HEK293 (cell line): ENCODE measurements at regions not wholly inside any gene's neighbourhood (a gene's known extent, or its start where the extent isn't known, plus 50 kb on each side); places are given as distances from the start of the nearest gene placed in this dataset.

Source experiments
- CTCF ChIA-PET: fragments of 350-600 bp; formaldehyde crosslinking; extraction: SDS; loops from one replicate; lab custom pipeline; 2021; ENCODE audit warnings: antibody characterized with exemption; lab: Yijun Ruan, JAX
- POLR2A ChIA-PET: fragments of 300-600 bp; formaldehyde crosslinking; extraction: SDS; loops from one replicate; lab custom pipeline; 2020; ENCODE audit warnings: antibody characterized with exemption, inconsistent platforms; lab: Yijun Ruan, JAX
- H3K27ac ChIP-seq: fragments of 200-500 bp; sonication (Bioruptor generic); 2 replicates; pipeline ENCODE4 v1.5.1; 2014; ENCODE audit warnings: low read depth, low read length, control low read depth, inconsistent platforms; ENCODE audit errors: extremely low read depth
- H3K36me3 ChIP-seq, 2 experiments: fragments of 200-500 bp in 1 of 2; sonication (Bioruptor generic) in 1 of 2; 1 replicate in 1 of 2; 2 replicates in 1 of 2; pipeline ENCODE4 v1.5.1; 2014 to 2017; ENCODE audit warnings: inconsistent platforms in 2 of 2, low read length in 2 of 2; ENCODE audit not compliant: control insufficient read depth in 2 of 2, insufficient read depth in 1 of 2
- H3K4me1 ChIP-seq: fragments of 200-500 bp; sonication (Bioruptor generic); 2 replicates; pipeline ENCODE4 v1.5.1; 2014; ENCODE audit warnings: mild to moderate bottlenecking, low read length, inconsistent platforms; ENCODE audit not compliant: control insufficient read depth, insufficient read depth
- H3K4me3 ChIP-seq: 2 replicates; pipeline ENCODE4 v1.5.1; 2011; ENCODE audit warnings: low read depth, mild to moderate bottlenecking, control low read depth, low read length, moderate library complexity
- H3K9me3 ChIP-seq: fragments of 200-500 bp; sonication (Bioruptor generic); 2 replicates; pipeline ENCODE4 v1.5.1; 2014; ENCODE audit warnings: low read depth, low read length, inconsistent platforms; ENCODE audit not compliant: control insufficient read depth, insufficient read depth
- KLF1 ChIP-seq: fragments of 450-650 bp; formaldehyde crosslinking; IDR thresholded peaks from 2 replicates; pipeline ENCODE4 v1.5.1; 2016; ENCODE audit warnings: missing biosample characterization, missing genetic modification characterization
- KLF7 ChIP-seq: fragments of 450-650 bp; formaldehyde crosslinking; IDR thresholded peaks from 2 replicates; pipeline ENCODE4 v1.5.1; 2016; ENCODE audit warnings: missing biosample characterization, missing genetic modification characterization, borderline replicate concordance
- OSR2 ChIP-seq: fragments of 450-650 bp; formaldehyde crosslinking; IDR thresholded peaks from 2 replicates; pipeline ENCODE4 v1.5.1; 2016; ENCODE audit warnings: missing biosample characterization, missing genetic modification characterization
- SP7 ChIP-seq: fragments of 450-650 bp; formaldehyde crosslinking; IDR thresholded peaks from 2 replicates; pipeline ENCODE4 v1.5.1; 2016; ENCODE audit warnings: missing biosample characterization, missing genetic modification characterization
- ZFHX2 ChIP-seq: fragments of 450-650 bp; formaldehyde crosslinking; conservative IDR thresholded peaks from 2 replicates; pipeline ENCODE4 v1.5.1; 2016; ENCODE audit warnings: missing biosample characterization, missing genetic modification characterization
- ZFP3 ChIP-seq: fragments of 450-650 bp; formaldehyde crosslinking; IDR thresholded peaks from 2 replicates; pipeline ENCODE4 v1.5.1; 2016; ENCODE audit warnings: low read depth, missing biosample characterization, missing genetic modification characterization
- ZNF121 ChIP-seq: fragments of 450-650 bp; formaldehyde crosslinking; IDR thresholded peaks from 2 replicates; pipeline ENCODE4 v1.5.1; 2016; ENCODE audit warnings: missing biosample characterization, missing genetic modification characterization
- ZNF202 ChIP-seq: fragments of 450-650 bp; formaldehyde crosslinking; IDR thresholded peaks from 2 replicates; pipeline ENCODE4 v1.5.1; 2016; ENCODE audit warnings: missing biosample characterization, missing genetic modification characterization, borderline replicate concordance
- ZNF211 ChIP-seq: fragments of 450-650 bp; formaldehyde crosslinking; IDR thresholded peaks from 2 replicates; pipeline ENCODE4 v1.5.1; 2016; ENCODE audit warnings: low read depth, missing biosample characterization, missing genetic modification characterization
- ZNF292 ChIP-seq: fragments of 450-650 bp; formaldehyde crosslinking; IDR thresholded peaks from 2 replicates; pipeline ENCODE4 v1.5.1; 2016; ENCODE audit warnings: low read depth, missing biosample characterization, missing genetic modification characterization, borderline replicate concordance
- ZNF335 ChIP-seq: fragments of 450-650 bp; formaldehyde crosslinking; conservative IDR thresholded peaks from 2 replicates; pipeline ENCODE4 v1.5.1; 2016; ENCODE audit warnings: missing biosample characterization, missing genetic modification characterization
- ZNF341 ChIP-seq: fragments of 450-650 bp; formaldehyde crosslinking; IDR thresholded peaks from 2 replicates; pipeline ENCODE4; 2016; ENCODE audit warnings: low read depth, missing biosample characterization, missing genetic modification characterization
- ZNF473 ChIP-seq: fragments of 450-650 bp; formaldehyde crosslinking; IDR thresholded peaks from 2 replicates; pipeline ENCODE4 v1.5.1; 2017; ENCODE audit warnings: missing biosample characterization, missing genetic modification characterization
- ZNF514 ChIP-seq: fragments of 450-650 bp; formaldehyde crosslinking; IDR thresholded peaks from 2 replicates; pipeline ENCODE4 v1.5.1; 2016; ENCODE audit warnings: missing biosample characterization, missing genetic modification characterization
- ZNF585B ChIP-seq: fragments of 450-650 bp; formaldehyde crosslinking; IDR thresholded peaks from 2 replicates; pipeline ENCODE4 v1.5.1; 2016; ENCODE audit warnings: missing biosample characterization, missing genetic modification characterization
- ZNF626 ChIP-seq: fragments of 450-650 bp; sonication (Bioruptor Pico); formaldehyde crosslinking; IDR thresholded peaks from 2 replicates; pipeline ENCODE4 v1.5.1; 2018; ENCODE audit warnings: missing biosample characterization, missing genetic modification characterization, inconsistent platforms
- ZNF701 ChIP-seq: fragments of 450-650 bp; formaldehyde crosslinking; IDR thresholded peaks from 2 replicates; pipeline ENCODE4 v1.5.1; 2016; ENCODE audit warnings: missing biosample characterization, missing genetic modification characterization
- ZNF830 ChIP-seq: fragments of 450-650 bp; IDR thresholded peaks from 2 replicates; pipeline ENCODE4 v1.5.0; 2018; ENCODE audit warnings: missing biosample characterization, missing genetic modification characterization, low read depth, mild to moderate bottlenecking, moderate library complexity
- TF ChIP-seq, protein P1 (sequence below): fragments of 450-650 bp; formaldehyde crosslinking; IDR thresholded peaks from 2 replicates; pipeline ENCODE4 v1.5.1; 2016; ENCODE audit warnings: missing biosample characterization, missing genetic modification characterization, borderline replicate concordance
- TF ChIP-seq, protein P2 (sequence below): fragments of 450-650 bp; formaldehyde crosslinking; IDR thresholded peaks from 2 replicates; pipeline ENCODE4 v1.5.1; 2016; ENCODE audit warnings: missing biosample characterization, missing genetic modification characterization
- TF ChIP-seq, protein P3 (sequence below): fragments of 450-650 bp; formaldehyde crosslinking; IDR thresholded peaks from 2 replicates; pipeline ENCODE4 v1.5.1; 2016; ENCODE audit warnings: missing biosample characterization, missing genetic modification characterization, low read depth
- TF ChIP-seq, protein P4 (sequence below): fragments of 450-650 bp; formaldehyde crosslinking; IDR thresholded peaks from 2 replicates; pipeline ENCODE4 v1.5.0; 2017; ENCODE audit warnings: missing biosample characterization, missing genetic modification characterization, borderline replicate concordance
- TF ChIP-seq, protein P5 (sequence below): fragments of 450-650 bp; formaldehyde crosslinking; IDR thresholded peaks from 2 replicates; pipeline ENCODE4 v1.5.1; 2017; ENCODE audit warnings: missing biosample characterization, missing genetic modification characterization

DNA sequence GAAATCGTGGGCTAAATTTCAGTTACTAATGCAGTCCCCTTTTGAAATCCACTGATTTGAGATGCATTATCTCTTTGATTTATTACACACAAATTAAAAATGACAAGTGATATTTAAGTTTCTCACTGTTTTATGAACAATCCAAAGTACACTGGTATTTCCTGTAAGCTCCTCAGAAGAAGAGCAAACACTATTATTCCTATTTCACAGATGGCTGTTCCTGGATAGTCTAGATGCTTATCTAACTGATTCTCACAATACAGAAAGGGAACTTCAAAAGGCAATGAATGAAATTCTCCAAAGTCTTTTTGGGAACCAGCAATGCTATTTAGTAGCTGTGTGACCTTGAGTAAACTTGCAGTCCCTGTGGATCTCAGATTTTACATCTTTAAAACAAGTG is 404.7 kb upstream of the DAB2 start (continued):
- no peak for TF ChIP-seq ZNF121 (tag by site-specific recombination)
- no peak for TF ChIP-seq ZNF830
- TF ChIP-seq, protein P1, sequence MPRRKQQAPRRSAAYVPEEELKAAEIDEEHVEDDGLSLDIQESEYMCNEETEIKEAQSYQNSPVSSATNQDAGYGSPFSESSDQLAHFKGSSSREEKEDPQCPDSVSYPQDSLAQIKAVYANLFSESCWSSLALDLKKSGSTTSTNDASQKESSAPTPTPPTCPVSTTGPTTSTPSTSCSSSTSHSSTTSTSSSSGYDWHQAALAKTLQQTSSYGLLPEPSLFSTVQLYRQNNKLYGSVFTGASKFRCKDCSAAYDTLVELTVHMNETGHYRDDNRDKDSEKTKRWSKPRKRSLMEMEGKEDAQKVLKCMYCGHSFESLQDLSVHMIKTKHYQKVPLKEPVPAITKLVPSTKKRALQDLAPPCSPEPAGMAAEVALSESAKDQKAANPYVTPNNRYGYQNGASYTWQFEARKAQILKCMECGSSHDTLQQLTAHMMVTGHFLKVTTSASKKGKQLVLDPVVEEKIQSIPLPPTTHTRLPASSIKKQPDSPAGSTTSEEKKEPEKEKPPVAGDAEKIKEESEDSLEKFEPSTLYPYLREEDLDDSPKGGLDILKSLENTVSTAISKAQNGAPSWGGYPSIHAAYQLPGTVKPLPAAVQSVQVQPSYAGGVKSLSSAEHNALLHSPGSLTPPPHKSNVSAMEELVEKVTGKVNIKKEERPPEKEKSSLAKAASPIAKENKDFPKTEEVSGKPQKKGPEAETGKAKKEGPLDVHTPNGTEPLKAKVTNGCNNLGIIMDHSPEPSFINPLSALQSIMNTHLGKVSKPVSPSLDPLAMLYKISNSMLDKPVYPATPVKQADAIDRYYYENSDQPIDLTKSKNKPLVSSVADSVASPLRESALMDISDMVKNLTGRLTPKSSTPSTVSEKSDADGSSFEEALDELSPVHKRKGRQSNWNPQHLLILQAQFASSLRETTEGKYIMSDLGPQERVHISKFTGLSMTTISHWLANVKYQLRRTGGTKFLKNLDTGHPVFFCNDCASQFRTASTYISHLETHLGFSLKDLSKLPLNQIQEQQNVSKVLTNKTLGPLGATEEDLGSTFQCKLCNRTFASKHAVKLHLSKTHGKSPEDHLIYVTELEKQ = no peak
- TF ChIP-seq ZNF341 (tag by site-specific recombination) = no peak
- no peak for TF ChIP-seq ZNF211 (tag by site-specific recombination)
- TF ChIP-seq, protein P2, sequence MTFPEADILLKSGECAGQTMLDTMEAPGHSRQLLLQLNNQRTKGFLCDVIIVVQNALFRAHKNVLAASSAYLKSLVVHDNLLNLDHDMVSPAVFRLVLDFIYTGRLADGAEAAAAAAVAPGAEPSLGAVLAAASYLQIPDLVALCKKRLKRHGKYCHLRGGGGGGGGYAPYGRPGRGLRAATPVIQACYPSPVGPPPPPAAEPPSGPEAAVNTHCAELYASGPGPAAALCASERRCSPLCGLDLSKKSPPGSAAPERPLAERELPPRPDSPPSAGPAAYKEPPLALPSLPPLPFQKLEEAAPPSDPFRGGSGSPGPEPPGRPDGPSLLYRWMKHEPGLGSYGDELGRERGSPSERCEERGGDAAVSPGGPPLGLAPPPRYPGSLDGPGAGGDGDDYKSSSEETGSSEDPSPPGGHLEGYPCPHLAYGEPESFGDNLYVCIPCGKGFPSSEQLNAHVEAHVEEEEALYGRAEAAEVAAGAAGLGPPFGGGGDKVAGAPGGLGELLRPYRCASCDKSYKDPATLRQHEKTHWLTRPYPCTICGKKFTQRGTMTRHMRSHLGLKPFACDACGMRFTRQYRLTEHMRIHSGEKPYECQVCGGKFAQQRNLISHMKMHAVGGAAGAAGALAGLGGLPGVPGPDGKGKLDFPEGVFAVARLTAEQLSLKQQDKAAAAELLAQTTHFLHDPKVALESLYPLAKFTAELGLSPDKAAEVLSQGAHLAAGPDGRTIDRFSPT (tag by site-specific recombination) = no peak

DNA sequence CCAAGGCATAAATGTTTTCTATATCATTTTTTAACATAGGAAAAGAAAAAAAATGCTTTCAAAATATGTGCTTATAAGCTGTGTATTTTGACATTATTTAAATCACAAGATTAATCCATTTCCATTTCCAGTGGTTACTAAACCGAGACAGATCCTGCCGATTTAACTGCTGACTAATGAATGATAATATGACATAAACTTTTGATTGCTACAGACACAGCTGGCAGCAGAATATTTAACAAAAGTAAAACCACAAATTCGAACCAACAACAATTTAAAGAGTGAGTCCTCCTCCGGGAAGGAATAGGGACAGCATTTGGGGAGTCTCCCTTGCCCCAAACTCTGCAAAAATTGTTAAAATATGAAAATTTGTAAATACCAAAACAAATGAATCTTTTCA is 401.3 kb upstream of the DAB2 start:
- ChIA-PET CTCF (no interaction called here), POLR2A (no interaction called here)
- H3K4me1 ChIP-seq = no peaks in the 10 kb centered on the region
- H3K36me3 ChIP-seq = no peaks in the 10 kb centered on the region
- H3K4me3 ChIP-seq = no peak overlapping the region
- H3K27ac ChIP-seq = no peak overlapping the region
- no peak for TF ChIP-seq ZNF514 (tag by site-specific recombination)
- TF ChIP-seq ZFP3 (tag by site-specific recombination) = no peak
- no peak for TF ChIP-seq ZNF202 (tag by site-specific recombination)
- TF ChIP-seq ZNF292 = no peak
- no peak for TF ChIP-seq OSR2
- no peak for TF ChIP-seq ZNF335
- TF ChIP-seq ZNF585B (tag by site-specific recombination) = no peak
- H3K9me3 ChIP-seq = no peaks in the 10 kb centered on the region

DNA sequence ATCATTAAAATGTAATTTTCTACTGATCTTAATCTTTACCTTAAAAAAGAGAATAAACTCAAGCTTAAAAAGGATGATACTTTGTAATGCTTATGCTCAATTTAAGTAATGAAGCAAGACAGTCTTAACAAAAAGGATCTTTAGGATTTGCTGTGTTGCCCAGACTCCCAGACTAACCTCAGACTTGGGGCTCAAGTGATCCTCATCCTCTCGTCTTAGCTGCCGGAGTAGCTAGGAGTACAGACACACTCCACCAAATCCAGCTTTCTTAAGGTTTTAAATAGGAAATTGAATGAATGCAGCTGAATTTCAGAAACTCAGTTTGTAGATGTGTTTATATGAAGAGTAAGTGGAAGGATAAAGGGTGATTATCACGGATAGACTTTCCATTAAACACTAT is 400.5 kb upstream of the DAB2 start:
- POLR2A ChIA-PET = no interaction called here
- H3K27ac ChIP-seq = no peak overlapping the region
- H3K36me3 ChIP-seq = no peaks in the 10 kb centered on the region
- H3K9me3 ChIP-seq = no peaks in the 10 kb centered on the region
- CTCF ChIA-PET = no interaction called here
- H3K4me3 ChIP-seq = no peak overlapping the region
- no peaks in the 10 kb centered on the region for H3K4me1 ChIP-seq
- TF ChIP-seq ZNF473 (no peak), SP7 (tag by site-specific recombination) (no peak), ZFHX2 (tag by site-specific recombination) (no peak), ZNF701 (no peak), ZNF341 (tag by site-specific recombination) (no peak), KLF7 (no peak), KLF1 (tag by site-specific recombination) (no peak), ZNF626 (tag by site-specific recombination) (no peak)
- TF ChIP-seq, protein P3, sequence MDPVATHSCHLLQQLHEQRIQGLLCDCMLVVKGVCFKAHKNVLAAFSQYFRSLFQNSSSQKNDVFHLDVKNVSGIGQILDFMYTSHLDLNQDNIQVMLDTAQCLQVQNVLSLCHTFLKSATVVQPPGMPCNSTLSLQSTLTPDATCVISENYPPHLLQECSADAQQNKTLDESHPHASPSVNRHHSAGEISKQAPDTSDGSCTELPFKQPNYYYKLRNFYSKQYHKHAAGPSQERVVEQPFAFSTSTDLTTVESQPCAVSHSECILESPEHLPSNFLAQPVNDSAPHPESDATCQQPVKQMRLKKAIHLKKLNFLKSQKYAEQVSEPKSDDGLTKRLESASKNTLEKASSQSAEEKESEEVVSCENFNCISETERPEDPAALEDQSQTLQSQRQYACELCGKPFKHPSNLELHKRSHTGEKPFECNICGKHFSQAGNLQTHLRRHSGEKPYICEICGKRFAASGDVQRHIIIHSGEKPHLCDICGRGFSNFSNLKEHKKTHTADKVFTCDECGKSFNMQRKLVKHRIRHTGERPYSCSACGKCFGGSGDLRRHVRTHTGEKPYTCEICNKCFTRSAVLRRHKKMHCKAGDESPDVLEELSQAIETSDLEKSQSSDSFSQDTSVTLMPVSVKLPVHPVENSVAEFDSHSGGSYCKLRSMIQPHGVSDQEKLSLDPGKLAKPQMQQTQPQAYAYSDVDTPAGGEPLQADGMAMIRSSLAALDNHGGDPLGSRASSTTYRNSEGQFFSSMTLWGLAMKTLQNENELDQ = no peak
- TF ChIP-seq, protein P4, sequence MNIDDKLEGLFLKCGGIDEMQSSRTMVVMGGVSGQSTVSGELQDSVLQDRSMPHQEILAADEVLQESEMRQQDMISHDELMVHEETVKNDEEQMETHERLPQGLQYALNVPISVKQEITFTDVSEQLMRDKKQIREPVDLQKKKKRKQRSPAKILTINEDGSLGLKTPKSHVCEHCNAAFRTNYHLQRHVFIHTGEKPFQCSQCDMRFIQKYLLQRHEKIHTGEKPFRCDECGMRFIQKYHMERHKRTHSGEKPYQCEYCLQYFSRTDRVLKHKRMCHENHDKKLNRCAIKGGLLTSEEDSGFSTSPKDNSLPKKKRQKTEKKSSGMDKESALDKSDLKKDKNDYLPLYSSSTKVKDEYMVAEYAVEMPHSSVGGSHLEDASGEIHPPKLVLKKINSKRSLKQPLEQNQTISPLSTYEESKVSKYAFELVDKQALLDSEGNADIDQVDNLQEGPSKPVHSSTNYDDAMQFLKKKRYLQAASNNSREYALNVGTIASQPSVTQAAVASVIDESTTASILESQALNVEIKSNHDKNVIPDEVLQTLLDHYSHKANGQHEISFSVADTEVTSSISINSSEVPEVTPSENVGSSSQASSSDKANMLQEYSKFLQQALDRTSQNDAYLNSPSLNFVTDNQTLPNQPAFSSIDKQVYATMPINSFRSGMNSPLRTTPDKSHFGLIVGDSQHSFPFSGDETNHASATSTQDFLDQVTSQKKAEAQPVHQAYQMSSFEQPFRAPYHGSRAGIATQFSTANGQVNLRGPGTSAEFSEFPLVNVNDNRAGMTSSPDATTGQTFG (tag by site-specific recombination) = no peak
- TF ChIP-seq, protein P5, sequence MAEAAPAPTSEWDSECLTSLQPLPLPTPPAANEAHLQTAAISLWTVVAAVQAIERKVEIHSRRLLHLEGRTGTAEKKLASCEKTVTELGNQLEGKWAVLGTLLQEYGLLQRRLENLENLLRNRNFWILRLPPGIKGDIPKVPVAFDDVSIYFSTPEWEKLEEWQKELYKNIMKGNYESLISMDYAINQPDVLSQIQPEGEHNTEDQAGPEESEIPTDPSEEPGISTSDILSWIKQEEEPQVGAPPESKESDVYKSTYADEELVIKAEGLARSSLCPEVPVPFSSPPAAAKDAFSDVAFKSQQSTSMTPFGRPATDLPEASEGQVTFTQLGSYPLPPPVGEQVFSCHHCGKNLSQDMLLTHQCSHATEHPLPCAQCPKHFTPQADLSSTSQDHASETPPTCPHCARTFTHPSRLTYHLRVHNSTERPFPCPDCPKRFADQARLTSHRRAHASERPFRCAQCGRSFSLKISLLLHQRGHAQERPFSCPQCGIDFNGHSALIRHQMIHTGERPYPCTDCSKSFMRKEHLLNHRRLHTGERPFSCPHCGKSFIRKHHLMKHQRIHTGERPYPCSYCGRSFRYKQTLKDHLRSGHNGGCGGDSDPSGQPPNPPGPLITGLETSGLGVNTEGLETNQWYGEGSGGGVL (tag by site-specific recombination) = no peak
